ENCODE measurements at regions not wholly inside any gene's neighbourhood (a gene's known extent, or its start where the extent isn't known, plus 50 kb on each side); places are given as distances from the start of the nearest gene placed in this dataset.

DNA sequence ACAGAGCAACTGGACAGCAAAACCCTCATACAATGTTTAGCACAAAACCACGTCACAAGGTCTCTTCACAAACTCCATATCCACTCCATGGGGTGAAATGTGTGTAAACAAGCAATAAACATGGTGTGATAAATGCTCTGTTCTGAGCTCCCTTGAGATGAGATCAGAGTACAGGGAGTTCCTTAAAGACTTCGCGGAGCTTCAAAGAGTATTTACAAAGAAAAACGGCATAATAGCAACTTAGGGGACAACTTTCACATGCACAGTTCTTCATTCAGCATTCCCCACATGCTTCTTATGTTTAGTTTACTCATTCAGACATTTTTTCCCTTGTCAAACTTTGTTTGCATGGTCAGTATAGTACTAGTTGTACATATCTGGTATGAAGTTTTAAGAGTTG lies 52.5 kb upstream of the SUCLG2 start:
- DNase-seq (ENCODE audit: low read depth in 2 of 2), result no peak

DNA sequence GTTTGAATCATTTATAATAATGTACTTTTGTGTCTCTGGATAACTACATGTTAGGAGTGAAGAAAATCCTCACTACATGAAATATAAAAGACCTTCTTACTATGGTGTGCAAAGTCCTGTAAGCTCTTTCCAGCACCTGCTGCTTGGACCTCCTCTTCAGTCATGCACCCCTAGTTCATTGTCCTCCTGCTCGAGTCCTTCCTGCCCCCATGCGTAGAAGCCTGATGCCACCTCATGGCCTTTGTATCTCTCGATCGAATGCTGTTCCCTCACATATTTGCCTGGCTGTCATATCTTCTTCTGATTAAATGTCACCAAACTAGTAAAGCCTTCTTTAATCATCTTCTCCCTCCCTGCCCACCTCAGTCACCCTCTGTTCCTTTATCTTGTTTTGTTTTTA lies 49.9 kb upstream of the SUCLG2 start:
- DNase-seq (ENCODE audit: low read depth in 2 of 2), result no peak
